Ovary (tissue), 3 donors: ENCODE measurements at regions not wholly inside any gene's neighbourhood (a gene's known extent, or its start where the extent isn't known, plus 50 kb on each side); places are given as distances from the start of the nearest gene placed in this dataset.

Experiments
- CTCF ChIP-seq, 3 donors: fragments of 450-650 bp in 2 of 3; fragments of 200-600 bp in 1 of 3; IDR thresholded peaks; one replicate each; pipeline versions ENCODE4 v1.5.1 to v1.8.0; 2016 to 2022; ENCODE audit warnings: antibody characterized with exemption in 3 of 3, mild to moderate bottlenecking in 1 of 3
- EP300 ChIP-seq: sonication (generic); formaldehyde crosslinking; IDR thresholded peaks from one replicate; pipeline ENCODE4 v1.6.1; 2017; ENCODE audit warnings: antibody characterized with exemption
- POLR2A ChIP-seq: fragments of 450-650 bp; IDR thresholded peaks from one replicate; pipeline ENCODE4 v1.6.1; 2017; ENCODE audit warnings: antibody characterized with exemption, mild to moderate bottlenecking, moderate library complexity
- donor health status: DM: no; HTN: no; CAD: no.

- TF ChIP-seq POLR2A (no peak), EP300 (no peak), CTCF (IDR thresholded peaks at IDR 0.05) (peak in 2 of 3 donors; percentile 35 to 49)
Measured at GRCh38 chr20:18984238-18985200, 170.9 kb downstream of the SCP2D1 start.
